ENCODE measurements at regions not wholly inside any gene's neighbourhood (a gene's known extent, or its start where the extent isn't known, plus 50 kb on each side); places are given as distances from the start of the nearest gene placed in this dataset.

DNA sequence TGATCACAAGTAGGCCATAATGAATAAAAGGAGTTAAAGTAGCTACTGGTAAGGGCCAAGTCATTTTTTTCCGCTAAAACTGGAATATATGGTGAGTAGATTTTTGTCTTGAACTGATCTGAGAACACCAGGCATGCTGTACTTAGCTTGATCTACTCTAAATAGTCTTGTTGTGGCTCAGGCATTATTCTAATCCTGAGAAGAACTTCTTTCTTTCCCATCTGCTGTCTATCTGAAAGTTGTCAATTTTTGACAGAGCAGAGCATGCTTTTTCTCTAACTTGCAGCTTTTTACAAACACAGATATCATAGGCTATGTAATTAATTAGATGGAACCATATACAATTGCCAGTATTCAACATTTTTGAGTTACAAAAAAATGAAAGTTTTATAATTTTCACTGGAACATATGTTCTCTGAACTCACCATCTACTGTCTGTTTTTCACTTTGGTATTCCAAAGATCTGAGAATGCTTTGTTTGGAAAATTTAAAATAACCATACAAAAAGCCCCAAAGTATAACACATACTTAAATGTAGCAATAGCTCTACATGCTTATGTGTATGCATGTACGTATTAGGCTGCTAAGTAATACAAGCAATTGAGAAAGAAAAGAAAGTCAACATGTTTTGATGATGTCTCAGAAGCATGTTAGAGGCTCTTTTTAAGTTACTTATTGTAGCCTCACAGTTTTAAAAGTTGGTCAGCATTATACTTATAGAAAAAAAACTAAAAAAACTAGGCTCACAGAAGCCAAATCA lies 542.7 kb upstream of the LUZP2 start:
- TF ChIP-seq, protein P1, sequence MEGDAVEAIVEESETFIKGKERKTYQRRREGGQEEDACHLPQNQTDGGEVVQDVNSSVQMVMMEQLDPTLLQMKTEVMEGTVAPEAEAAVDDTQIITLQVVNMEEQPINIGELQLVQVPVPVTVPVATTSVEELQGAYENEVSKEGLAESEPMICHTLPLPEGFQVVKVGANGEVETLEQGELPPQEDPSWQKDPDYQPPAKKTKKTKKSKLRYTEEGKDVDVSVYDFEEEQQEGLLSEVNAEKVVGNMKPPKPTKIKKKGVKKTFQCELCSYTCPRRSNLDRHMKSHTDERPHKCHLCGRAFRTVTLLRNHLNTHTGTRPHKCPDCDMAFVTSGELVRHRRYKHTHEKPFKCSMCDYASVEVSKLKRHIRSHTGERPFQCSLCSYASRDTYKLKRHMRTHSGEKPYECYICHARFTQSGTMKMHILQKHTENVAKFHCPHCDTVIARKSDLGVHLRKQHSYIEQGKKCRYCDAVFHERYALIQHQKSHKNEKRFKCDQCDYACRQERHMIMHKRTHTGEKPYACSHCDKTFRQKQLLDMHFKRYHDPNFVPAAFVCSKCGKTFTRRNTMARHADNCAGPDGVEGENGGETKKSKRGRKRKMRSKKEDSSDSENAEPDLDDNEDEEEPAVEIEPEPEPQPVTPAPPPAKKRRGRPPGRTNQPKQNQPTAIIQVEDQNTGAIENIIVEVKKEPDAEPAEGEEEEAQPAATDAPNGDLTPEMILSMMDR (IDR thresholded peaks at IDR 0.05), result no peak
- TF ChIP-seq POLR2A (IDR thresholded peaks at IDR 0.05), result no peak
